HG03432 (cell line): ENCODE measurements at regions not wholly inside any gene's neighbourhood (a gene's known extent, or its start where the extent isn't known, plus 50 kb on each side); places are given as distances from the start of the nearest gene placed in this dataset.
A peak's percentile ranks its signal among the peaks of the same experiment; 100 is the strongest.
"Not testable (repeated sequence)": the region's sequence is repeated elsewhere in the genome, so short reads cannot be mapped to it uniquely, and the experiment has no call there.

Experiments used
- ATAC-seq: cut with Tn5 transposase; IDR thresholded peaks from one replicate; pipeline ENCODE4 v1.9.1; 2021; ENCODE audit warnings: mild to moderate bottlenecking, moderate library complexity; ENCODE audit not compliant: unreplicated experiment

DNA sequence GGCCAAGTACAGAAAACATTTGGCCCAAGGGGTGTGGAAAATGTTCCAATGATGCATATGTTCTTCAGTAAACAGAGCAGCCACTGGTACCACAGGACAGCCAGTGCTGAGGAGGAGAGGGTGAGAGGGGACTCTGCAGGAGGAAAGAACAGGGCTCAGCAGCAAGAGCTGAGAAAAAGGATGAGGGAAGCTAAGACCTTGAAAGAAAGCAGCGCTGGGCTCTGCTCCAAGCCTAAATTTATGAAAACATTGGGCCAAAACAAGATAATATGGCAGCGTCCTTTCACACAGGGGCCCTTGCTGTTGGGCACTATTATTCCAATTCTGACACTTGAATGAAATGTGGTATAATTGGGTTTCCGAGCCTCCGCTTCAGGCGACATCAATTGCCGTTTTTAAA lies 939.0 kb upstream of the FANCL start:
- no peak for ATAC-seq

DNA sequence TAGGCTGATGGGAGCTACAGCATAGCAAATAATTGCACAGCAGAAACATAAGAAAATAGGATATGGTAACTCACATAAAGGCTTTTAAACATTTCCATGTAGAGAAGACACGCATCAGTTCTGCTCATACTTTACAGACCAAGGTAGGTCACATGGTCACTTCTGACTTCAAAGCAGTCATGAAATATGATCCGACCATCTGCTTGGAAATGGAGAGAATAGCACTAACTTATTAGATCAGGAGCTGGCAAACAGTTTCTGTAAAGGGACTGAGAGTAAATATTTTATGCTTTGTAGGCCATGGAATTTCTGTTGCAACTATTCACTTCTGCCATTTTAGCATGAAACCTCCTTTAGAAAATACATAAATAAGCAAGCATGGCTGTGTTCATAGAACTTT lies 936.6 kb upstream of the FANCL start:
- ATAC-seq, result no peak

DNA sequence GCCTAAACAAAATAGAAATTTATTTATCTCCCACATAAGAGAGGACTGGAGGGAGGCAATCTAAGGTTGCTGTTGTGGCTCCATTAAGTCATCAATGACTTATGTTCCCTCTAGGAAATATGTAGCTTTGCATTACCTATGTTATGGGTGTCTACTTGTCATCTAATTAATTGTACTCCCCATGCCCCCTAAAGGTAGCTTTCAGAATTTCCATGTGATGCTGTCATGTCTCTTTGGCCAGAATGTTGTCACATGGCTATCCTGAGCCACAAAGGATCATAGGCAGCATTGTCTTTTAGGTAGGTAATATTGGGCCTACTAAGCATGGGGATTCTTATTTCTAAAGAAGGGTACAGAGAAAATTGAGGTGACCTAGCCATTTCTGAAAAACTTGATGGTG lies 935.6 kb upstream of the FANCL start:
- ATAC-seq, result peak; percentile 57

DNA sequence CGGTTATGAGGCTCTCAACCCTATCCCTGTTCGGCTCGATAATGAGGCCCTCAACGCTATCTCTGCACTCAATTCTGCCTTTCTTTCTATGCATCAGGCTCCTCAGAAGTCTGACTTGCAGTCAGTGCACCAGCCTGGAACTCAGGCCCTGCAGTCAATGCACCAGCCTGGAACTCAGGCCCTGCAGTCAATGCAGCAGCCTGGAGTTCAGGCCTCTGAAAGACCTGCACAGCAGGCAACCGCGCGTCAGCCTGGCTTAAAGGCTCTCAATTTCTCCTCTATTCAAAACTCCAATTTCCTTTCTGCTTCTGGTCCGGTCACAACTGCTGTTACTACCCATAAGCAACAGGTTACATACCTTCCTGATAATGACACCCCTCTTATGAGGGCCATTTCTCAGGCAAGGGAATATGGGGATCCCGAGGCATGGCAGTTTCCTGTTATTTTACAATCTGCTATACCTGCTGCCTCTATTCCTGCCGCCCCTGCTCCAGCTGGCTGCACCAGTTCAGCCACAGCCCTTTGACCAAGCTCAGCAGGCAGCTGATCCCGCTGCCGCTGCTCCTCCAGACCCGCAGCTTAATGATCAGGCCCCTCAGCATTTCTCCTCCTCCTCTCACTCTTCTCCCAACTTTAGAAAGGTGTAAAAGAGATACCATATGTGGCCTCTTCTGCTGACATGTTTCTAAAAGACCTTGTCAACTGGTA lies 933.6 kb upstream of the FANCL start:
- ATAC-seq, result no peak

DNA sequence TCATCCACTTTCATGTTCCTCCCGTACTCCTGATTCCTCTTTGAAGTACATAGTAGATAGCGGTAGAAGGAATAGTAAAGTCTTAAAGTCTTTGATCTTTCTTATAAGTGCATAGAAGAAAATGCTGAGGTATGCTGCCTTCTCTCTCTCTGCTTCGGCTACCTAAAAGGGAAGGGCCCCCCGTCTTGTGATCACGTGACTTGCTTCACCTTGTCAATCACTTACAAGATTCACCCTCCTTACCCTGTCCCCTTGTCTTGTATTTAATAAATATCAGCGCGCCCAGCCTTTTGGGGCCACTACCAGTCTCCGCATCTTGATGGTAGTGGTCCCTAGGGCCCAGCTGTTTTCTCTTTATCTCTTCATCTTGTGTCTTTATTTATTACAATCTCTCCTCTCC lies 932.2 kb upstream of the FANCL start:
- ATAC-seq, result no peak

DNA sequence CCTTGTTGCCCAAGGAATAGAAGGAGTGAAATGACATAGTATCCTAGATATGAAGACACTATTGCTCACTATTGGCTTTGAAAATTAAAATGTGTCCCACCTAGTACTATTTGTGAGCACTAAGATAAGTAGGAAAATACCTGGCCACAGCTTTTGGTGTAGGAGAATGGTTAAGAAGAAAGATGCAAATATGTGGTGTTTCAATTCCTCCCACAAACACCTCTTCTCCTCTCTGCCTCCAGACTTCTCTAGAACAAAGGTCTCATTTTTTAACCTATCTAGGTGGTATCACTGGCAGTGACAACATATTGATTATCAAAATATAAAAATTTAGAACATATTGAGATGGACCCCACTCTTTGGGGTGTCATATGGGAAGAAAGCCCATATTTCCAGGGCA lies 929.9 kb upstream of the FANCL start:
- no peak for ATAC-seq

DNA sequence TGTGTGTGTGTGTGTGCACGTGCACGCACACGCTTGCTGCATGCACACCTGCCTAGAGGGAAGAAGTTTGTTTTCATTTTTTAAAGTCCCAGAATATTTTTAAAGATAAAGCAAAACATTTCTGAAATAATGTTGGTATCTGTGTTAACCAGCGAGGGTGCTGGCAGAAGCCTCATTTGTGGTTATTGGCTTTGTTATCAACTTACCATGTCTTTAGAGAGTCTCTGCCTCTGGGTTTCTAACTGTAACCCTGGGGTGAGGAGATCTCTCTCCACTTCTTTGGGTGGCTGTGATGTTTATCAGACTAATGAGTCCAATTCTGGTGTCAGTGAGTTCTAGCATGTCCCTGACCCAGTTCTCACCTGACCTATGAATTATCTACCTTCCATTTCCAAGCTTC lies 927.6 kb upstream of the FANCL start:
- no peak for ATAC-seq

DNA sequence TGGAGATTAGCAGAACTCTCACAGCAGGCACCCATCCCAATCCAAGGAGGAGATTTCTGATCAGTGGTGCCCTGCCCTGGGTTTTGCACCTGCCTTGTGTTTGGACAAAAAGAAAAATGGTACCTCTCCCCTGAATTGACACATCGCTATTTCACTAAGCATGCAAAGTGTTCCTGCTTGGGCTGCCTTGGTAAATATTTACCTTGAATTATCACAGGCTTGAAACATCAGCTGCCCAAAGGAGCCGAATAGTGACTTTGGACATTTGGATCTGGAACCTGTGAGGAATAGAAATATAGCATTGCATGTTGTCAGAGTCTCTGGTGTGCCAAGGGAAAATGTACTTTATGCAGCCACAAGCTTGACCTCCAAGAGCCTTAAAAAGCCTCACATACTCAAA lies 926.4 kb upstream of the FANCL start:
- ATAC-seq, result no peak

DNA sequence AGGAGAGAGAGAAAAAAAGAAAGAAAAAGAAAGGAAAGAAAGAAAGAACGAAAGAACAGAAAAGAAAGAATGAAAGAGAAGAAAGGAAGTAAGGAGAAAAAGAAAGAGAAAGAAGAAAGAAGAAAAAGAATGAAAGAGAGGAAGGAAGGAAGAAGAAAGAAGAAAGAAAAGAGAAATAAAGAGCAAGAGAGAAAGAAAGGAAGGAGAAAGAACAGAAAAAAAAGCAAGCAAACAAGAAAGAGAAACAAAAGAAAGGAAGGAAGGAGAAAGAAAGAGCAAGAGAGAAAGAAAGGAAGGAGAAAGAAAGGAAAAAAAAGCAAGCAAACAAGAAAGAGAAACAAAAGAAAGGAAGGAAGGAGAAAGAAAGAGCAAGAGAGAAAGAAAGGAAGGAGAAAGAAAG lies 916.8 kb upstream of the FANCL start:
- not testable (repeated sequence) for ATAC-seq

DNA sequence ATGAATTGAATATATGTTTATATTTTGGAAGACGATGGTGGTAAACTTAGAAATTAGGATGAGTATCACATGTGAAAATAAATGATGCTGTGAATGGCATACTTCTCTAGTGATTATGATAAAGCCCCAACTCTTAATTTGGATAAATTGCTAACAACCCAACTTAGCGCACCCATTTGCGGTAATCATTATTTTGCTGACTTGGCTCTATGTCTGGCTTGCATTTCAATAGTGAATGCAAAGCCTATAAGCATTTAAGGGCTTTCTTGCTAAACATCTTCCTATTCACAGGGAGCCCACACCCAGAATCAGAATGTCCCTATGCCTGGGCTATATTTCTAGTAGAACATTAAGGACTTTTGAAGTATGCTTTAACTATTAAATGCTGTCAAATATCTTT lies 910.7 kb upstream of the FANCL start:
- no peak for ATAC-seq

DNA sequence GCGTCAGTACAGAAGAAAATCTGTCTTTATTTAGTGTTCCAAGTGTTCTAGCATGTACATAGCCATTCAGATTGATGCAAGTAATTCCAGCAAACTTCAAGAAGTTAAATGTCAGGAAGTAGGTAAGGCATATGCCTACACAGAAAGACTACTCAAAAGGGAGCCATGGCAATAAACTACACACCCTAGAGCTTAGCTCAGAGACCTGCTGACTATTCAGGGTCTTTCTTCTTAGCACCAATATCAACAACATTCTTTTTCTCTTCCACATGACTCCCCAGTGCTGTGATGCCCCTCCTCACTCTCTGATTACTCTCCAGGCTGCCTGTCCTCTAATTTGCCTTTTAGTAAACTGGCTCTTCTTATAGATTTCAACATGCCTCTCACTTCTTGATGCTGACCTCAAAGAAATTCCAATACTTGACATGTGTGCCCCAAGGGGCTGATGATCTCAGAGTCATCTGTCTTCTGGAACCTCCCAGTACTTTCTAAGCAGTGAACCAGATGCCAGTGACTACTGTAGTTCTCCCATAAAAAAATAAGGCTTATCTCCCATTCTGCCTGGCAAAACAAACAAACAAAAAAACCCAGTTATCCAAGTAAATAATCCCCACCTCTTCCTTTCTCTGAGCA lies 909.2 kb upstream of the FANCL start:
- no peak for ATAC-seq

DNA sequence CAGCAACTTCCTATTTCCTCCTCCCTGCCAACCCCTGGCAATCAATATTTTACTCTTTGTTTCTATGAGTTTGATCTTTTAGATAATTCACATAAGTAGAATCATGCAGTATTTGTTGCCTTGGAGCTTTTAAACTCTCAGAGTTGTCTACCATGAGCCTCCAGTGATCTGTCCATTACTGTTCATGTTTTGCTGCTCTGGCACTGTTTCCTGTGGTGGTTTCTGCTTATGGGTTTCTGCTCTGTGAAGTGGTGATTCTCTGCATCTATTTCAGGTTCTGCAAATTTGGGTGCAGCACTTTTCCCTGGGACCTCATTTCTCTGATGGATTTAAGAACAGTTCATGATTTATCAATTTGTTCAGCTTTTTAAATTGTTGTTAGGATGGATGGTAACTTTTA lies 908.1 kb upstream of the FANCL start:
- ATAC-seq, result no peak

DNA sequence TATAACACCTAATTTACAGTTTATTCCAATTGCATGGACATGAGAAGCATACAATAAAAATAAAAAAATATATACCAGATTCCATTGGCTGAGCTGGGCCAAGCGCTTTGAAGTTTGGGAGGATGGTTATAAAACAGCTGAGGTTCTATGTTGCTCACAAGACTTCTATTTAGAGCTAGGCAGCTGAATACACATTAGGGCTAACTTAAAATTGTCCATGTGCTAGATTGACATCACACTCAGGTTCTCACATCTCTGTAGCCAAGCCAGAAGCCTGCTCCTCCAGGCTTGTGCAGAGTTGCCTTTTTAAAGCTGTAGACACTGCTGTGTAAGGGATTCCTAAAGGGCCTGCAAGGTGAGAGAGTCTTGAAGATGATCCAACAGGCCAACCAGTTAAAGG lies 871.1 kb upstream of the FANCL start:
- ATAC-seq, result no peak

DNA sequence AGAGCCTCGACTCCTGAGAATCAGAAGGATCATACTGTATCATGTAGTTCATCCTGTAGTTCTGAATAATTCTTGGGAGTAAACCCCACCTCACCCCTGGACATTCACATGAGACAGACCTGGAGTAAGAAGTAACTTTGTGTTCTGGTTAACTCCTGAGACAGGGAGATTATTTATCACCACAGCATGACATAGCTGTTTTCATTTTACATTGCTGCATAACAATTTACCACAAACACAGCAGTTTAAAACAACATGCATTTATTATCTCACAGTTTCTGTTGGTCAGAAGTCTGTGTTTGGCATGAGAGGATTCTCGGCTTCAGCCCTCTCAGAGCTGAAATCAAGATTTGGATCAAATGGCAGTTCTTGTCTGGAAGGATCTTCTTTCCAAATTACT lies 855.8 kb upstream of the FANCL start:
- ATAC-seq, result no peak

DNA sequence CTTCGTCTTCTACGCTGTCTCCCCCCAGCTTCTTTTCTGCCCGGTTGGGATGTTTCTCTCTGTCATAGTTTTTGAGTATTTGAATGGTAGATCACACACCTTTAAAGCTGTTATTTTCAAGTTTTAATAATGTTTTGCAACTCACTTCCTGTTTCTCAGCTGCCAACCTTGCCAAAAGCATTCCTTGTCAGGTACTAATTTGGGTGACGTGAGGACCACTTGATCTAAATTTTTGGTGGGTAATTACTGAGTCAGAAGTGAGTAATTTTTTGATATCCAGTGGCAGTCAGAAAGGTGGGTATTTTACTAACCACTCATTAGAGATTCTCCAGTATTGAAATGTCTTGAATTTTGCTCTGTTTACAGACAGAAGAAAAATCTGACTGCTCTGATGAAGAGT lies 852.4 kb upstream of the FANCL start:
- no peak for ATAC-seq

DNA sequence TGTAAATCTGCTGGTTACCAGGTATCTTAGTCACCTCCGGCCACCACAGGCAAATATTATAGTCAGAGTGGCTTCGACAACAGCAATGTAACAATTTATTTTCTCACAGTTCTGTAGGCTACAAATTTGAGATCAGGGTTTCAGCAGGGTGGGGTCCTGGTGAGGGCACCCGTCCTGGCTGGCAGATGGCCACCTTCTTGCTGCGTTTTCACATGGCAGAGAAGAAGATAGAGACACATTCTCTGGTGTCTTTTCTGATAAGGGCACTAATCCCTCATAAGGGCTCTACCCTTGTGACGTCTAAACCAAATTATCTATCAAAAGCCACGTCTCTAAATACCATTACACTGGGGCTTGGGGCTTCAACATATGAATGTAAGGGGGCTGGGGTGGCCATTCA lies 843.2 kb upstream of the FANCL start:
- no peak for ATAC-seq

DNA sequence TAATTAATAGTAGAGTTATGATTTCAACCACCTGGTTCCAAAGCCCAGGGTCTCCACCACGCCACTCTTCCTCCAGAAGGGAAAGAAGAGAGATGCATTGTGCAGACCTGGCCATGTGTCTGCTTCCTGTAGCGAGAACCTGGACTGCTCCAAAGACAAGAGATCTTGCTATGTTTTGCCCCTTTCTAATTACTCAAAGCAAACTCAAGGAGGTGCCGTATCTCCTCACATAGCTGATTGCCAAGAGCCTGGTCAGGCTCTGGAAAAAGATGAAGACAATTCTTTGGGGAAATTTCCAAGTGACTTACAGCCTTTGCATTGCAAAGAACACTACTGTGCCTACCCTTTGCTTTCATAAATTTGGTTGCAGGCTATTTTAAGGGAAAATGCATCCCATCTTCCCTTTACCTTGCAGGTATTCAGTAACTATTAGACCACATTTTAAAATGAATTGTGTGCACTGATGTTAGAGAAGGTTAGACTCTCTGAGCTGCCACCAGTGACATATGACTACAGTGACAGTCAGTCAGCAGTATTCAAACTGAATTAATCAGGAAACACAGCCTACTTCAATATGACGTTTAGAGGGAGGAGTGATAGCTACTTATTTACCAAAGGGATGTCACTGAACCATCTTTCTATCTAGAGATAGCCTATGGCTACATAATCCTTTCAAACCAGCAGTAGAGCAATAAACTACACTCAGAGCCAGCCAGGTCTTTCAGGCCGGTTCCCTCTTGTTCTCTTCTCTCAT lies 842.1 kb upstream of the FANCL start:
- no peak for ATAC-seq

DNA sequence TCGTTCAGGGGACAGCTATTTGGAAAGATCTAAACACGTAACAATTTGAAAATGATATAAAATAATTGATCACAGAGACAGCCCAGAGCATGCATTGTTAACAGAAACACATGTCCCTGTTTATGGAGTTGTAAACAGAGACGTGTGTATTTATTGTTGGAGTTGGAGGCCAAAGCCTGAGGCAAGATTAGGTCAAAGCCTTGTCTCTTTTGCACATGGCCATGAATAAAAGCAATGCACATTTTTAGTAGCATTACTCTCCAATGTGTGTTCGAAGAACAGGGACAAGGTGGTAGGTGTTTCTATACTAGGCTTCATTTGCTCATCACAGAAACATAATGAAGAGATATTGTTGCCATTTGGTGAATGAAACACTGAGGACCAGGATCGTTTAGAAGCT lies 841.5 kb upstream of the FANCL start:
- no peak for ATAC-seq

DNA sequence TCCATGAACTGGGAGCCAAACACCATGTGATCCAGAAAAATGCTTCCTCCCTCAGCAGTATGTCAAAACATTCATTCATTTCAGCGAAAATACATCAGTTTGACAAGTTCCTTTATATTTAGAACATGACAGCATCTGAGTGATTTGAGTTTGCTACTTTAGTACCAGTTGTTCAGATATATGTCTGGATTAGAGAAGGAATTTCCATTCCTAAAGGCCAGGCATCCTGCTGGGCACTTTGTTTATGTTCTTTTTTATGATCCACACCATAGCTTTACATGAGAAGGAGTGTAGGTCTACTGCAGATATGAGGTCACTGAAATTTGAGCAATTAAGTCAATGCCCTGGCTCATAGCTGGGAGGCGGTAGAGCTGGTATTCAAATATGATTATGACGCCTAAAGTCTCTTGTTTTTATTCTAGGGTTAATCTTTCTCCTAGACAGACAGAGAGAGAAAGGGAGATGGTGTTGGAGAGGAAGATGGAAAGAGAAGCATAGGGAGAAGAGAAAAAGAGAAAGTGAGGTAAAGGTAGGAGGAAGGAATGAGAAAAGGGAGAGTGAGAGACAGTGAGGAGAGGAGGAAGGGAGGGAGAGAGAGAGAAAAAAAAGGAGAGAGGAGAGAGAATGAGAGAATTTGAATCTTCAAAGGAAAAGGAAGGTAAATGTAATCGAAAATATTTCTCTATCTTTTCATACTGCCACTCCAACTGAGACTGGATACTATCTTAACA lies 839.5 kb upstream of the FANCL start:
- no peak for ATAC-seq

DNA sequence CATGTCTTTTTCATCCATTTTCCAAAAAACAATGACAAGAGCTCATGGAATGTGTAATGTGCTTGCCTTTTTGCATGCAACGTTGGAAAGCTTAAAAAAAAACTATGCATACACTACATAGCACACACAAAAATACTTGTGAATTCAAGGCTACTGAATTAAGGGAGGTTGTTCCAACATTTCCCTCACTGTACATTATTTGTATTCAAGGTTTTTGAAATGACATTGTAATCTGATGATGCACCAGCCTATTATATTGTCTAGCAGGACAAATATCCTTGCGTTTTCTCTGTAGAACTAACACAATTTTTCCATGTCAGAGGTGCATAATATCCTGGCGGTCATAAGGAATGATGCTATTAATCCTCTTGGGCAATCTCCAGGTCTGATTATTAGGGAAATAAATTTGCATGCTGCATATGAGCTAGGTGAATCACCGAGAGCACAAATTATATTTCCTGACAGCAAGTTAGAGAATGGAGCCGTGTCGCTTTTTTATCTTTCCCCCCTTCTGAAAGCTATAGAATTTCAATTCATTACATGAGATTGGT lies 836.9 kb upstream of the FANCL start:
- no peak for ATAC-seq

DNA sequence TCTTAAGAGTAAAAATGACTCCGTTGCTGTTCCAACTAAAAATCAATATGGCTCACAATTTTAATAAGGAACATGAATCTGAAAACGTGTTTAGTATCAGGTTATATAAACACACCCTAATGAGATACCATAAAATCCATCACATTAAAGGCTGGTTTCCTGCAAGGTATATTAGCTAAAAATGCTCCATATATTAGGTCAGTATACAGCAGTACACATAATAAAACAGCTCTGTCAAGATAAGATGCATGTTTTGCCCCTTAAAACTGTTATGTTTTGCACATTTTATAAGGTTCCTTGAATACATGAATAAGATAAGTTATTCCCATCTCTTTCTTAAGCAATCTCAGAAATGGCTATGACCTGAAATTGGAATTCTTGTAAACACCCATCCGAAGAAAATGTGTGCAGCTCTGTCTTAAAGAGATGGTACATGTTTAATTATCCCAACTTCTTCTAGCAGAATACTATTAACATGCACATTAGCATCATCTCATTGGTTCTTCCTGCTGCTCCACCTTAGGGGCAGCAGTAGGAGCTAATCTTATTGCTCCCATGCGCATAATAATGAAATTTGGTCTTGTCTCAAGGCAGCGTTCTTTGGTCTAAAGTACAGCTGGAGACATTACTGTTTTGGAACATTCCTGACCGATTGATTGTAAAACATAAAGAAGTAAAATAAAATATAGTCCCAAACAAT lies 836.1 kb upstream of the FANCL start:
- no peak for ATAC-seq
